ENCODE measurements at regions not wholly inside any gene's neighbourhood (a gene's known extent, or its start where the extent isn't known, plus 50 kb on each side); places are given as distances from the start of the nearest gene placed in this dataset.

GRCh38 chr16:51699686-51700396 lies 548.8 kb upstream of the SALL1 start:
- Histone ChIP-seq H3K36me3 (ENCODE audit: control insufficient read depth, insufficient read depth, low read length) (no peaks in the 10 kb centered on the region), H3K18ac (ENCODE audit: low read depth, low read length) (no peak overlapping the region), H4K20me1 (ENCODE audit: insufficient read depth, low read length) (no peaks in the 10 kb centered on the region), H2BK20ac (ENCODE audit: low read depth, low read length) (no peak overlapping the region), H4K5ac (ENCODE audit: low read depth, low read length) (no peak overlapping the region), H3K4me3 (ENCODE audit: insufficient read depth, low read depth, low read length) (no peak overlapping the region), H2BK120ac (ENCODE audit: low read depth, low read length) (no peak overlapping the region), H2AK9ac (replicated peaks; ENCODE audit: low read depth, low read length, poor library complexity) (no peak overlapping the region), H3K4me1 (ENCODE audit: control insufficient read depth, insufficient read depth, low read length) (no peaks in the 10 kb centered on the region), H2BK15ac (ENCODE audit: low read depth, low read length) (no peak overlapping the region), H3K27ac (ENCODE audit: insufficient read depth, low read length) (no peak overlapping the region), H2AK5ac (ENCODE audit: low read depth, low read length) (no peak overlapping the region), H3K79me1 (ENCODE audit: low read depth in 1 of 2, low read length in 2 of 2) (no peaks in the 10 kb centered on the region), H2BK5ac (ENCODE audit: low read depth, low read length, poor library complexity, severe bottlenecking) (no peak overlapping the region), H3K9me1 (ENCODE audit: insufficient read depth, low read length) (no peaks in the 10 kb centered on the region), H3K23ac (ENCODE audit: low read depth, low read length) (no peak overlapping the region), H3K9me3 (ENCODE audit: control insufficient read depth, insufficient read depth, low read length) (no peaks in the 10 kb centered on the region), H2AFZ (replicated peaks; ENCODE audit: low read length, poor library complexity) (no peak overlapping the region), H3K4ac (ENCODE audit: low read depth, low read length) (no peak overlapping the region), H3K56ac (ENCODE audit: extremely low read depth, insufficient read depth, low read length) (no peak overlapping the region), H3K27me3 (ENCODE audit: control insufficient read depth, insufficient read depth, low read length) (peaks cover 1% of the 10 kb centered on the region; the same call in 1 of the 2 replicates), H3K9ac (ENCODE audit: low read depth, low read length) (no peak overlapping the region), H4K8ac (ENCODE audit: low read depth in 2 of 2, low read length in 2 of 2) (no peak overlapping the region), H3K4me2 (ENCODE audit: low read depth, low read length) (no peak overlapping the region), H3K14ac (replicated peaks; ENCODE audit: low read depth, low read length) (no peak overlapping the region), H4K91ac (ENCODE audit: insufficient read depth, low read depth, low read length) (no peak overlapping the region)
- intact Hi-C loops (cut with micrococcal nuclease) (no loop called here), dilution Hi-C loops (cut with HindIII; ENCODE audit: low sequenced_read_pairs, unreplicated experiment) (no loop called here), in situ Hi-C loops (cut with MboI; ENCODE audit: low sequenced_read_pairs) (no loop called here)
- 100% methylated on average over 1 of the region's 5 CpGs; no CpG with 5 or more reads in 1 of the 2 experiments for WGBS, 2 experiments (ENCODE audit: extremely low coverage in 2 of 2, insufficient read length in 1 of 2)
- DNase-seq (no peak), ATAC-seq (ENCODE audit: low read depth) (no peak)
- BruUV-seq (replicated peaks), result no TSS peak
- ChIA-PET POLR2A (ENCODE audit: unreplicated experiment) (no interaction called here), CTCF (no interaction called here)
- TF ChIP-seq RFX5 (IDR thresholded peaks at IDR 0.05; ENCODE audit: low read depth, low read length), result no peak
- no peak for TF ChIP-seq MXI1 (IDR thresholded peaks at IDR 0.05; ENCODE audit: borderline replicate concordance, low read depth, low read length)
- no peak for TF ChIP-seq FOS (IDR thresholded peaks at IDR 0.05; ENCODE audit: low read depth, low read length)
- no peak for TF ChIP-seq RAD21 (IDR thresholded peaks at IDR 0.05; ENCODE audit: low read length)
- no peak for TF ChIP-seq CTCF (conservative IDR thresholded peaks at IDR 0.05; ENCODE audit: low read depth, low read length)
- TF ChIP-seq CEBPB (IDR thresholded peaks at IDR 0.05; ENCODE audit: low read depth, low read length), result no peak
- TF ChIP-seq POLR2A (IDR thresholded peaks at IDR 0.05; ENCODE audit: low read depth, low read length), result no peak
- TF ChIP-seq NFE2L2 (IDR thresholded peaks at IDR 0.05; ENCODE audit: low read depth, low read length), result no peak
- TF ChIP-seq CHD1 (IDR thresholded peaks at IDR 0.05; ENCODE audit: low read depth, low read length), result no peak
- TF ChIP-seq MAZ (IDR thresholded peaks at IDR 0.05; ENCODE audit: borderline replicate concordance, low read depth, low read length), result no peak
- TF ChIP-seq RCOR1 (IDR thresholded peaks at IDR 0.05; ENCODE audit: insufficient replicate concordance, low read length), result no peak
- no peak for TF ChIP-seq ELK1 (IDR thresholded peaks at IDR 0.05; ENCODE audit: borderline replicate concordance, low read depth, low read length)
- TF ChIP-seq USF2 (IDR thresholded peaks at IDR 0.05; ENCODE audit: low read depth, low read length), result no peak

Data from IMR-90 (cell line).